ENCODE measurements at regions not wholly inside any gene's neighbourhood (a gene's known extent, or its start where the extent isn't known, plus 50 kb on each side); places are given as distances from the start of the nearest gene placed in this dataset.

GRCh38 chr1:23613191-23614031 is 54.1 kb upstream of the ID3 start:
- Histone ChIP-seq H3K9me3 (ENCODE audit: insufficient read depth, low read depth, low read length) (no peaks in the 10 kb centered on the region), H3K27ac (ENCODE audit: low read length) (no peak overlapping the region), H3K4me1 (ENCODE audit: insufficient read depth, low read length) (peaks cover 3% of the 10 kb centered on the region; the same call in 1 of the 2 replicates), H3K36me3 (ENCODE audit: insufficient read depth, low read depth, low read length) (no peaks in the 10 kb centered on the region), H3K9ac (ENCODE audit: low read depth, low read length) (no peak overlapping the region), H3K27me3 (ENCODE audit: insufficient read depth, low read length) (peaks cover 3% of the 10 kb centered on the region), H3K4me3 (ENCODE audit: low read length) (no peak overlapping the region)

DNA sequence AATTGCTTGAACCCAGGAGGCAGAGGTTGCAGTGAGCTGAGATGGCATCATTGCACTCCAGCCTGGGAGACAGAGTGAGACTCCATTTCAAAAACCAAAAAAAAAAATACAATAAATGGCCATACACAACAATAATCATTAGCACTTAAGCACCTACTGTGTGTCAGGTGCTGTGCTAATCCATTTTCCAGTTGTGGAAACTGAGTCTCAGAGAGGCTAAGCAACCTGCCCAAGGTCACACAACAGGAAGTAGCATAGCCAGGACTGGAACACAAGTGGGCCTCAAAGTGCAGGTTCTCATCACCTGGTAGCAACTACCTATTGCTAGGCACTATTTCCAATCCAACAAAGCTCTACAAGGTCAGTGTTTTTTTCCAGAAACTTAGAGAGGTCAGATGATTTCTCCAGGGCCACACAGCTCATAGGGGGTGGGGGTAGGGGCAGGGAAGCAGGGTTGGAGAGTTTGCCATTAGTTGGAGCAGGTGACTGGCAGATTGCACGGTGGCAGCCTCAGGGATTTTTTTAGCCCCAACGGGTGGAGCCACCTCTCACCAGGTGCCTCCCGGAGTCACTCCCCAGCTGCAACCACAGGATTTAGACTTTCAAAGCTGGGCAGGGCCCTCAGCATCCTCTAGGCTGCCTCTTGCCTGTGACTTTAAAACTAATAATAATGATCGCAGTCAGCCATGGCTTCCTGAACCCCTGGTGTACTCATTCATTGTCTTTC is 52.5 kb upstream of the ID3 start:
- Histone ChIP-seq H3K4me3 (ENCODE audit: low read length) (no peak overlapping the region), H3K4me1 (ENCODE audit: insufficient read depth, low read length) (peaks cover 3% of the 10 kb centered on the region; the same call in 1 of the 2 replicates), H3K9ac (ENCODE audit: low read depth, low read length) (no peak overlapping the region), H3K9me3 (ENCODE audit: insufficient read depth, low read depth, low read length) (no peaks in the 10 kb centered on the region), H3K27me3 (ENCODE audit: insufficient read depth, low read length) (no peaks in the 10 kb centered on the region; the same call in 1 of the 2 replicates), H3K27ac (ENCODE audit: low read length) (no peak overlapping the region), H3K36me3 (ENCODE audit: insufficient read depth, low read depth, low read length) (no peaks in the 10 kb centered on the region)

- no peaks in the 10 kb centered on the region for H3K9me3 ChIP-seq (ENCODE audit: insufficient read depth, low read depth, low read length)
- H3K9ac ChIP-seq (ENCODE audit: low read depth, low read length), result no peak overlapping the region
Observed at GRCh38 chr1:23610677-23611076, 51.4 kb upstream of the ID3 start.

DNA sequence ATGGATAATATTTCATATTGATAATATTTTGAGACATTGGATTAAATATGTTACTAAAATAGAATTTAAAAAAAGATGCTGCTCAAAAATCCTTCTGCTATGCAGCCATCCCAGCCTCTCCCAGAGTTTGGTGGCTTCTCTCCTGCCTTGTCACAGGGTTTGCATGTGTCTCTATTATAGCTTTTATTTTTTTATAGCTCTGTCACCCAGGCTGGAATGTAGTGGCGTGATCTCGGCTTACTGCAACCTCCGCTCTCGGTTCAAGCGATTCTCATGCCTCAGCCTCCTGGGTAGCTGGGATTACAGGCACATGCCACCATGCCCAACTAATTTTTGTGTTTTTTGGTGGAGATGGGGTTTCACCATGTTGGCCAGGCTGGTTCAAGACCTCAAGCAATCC is 50.7 kb upstream of the ID3 start:
- H3K27ac ChIP-seq (ENCODE audit: low read length), result no peak overlapping the region
- H3K4me3 ChIP-seq (ENCODE audit: low read length), result no peak overlapping the region
- no peak overlapping the region for H3K9ac ChIP-seq (ENCODE audit: low read depth, low read length)
- H3K36me3 ChIP-seq (ENCODE audit: insufficient read depth, low read depth, low read length), result no peaks in the 10 kb centered on the region
- no peaks in the 10 kb centered on the region for H3K9me3 ChIP-seq (ENCODE audit: insufficient read depth, low read depth, low read length)
- H3K4me1 ChIP-seq (ENCODE audit: insufficient read depth, low read length), result peaks cover 3% of the 10 kb centered on the region; the same call in 1 of the 2 replicates
- H3K27me3 ChIP-seq (ENCODE audit: insufficient read depth, low read length), result no peaks in the 10 kb centered on the region; the same call in 1 of the 2 replicates

More at GRCh38 chr1:23610677-23611076, 51.4 kb upstream of the ID3 start:
- no peaks in the 10 kb centered on the region for H3K36me3 ChIP-seq (ENCODE audit: insufficient read depth, low read depth, low read length)
- no peaks in the 10 kb centered on the region; the same call in 1 of the 2 replicates for H3K27me3 ChIP-seq (ENCODE audit: insufficient read depth, low read length)
- H3K27ac ChIP-seq (ENCODE audit: low read length), result no peak overlapping the region
- peaks cover 3% of the 10 kb centered on the region; the same call in 1 of the 2 replicates for H3K4me1 ChIP-seq (ENCODE audit: insufficient read depth, low read length)
- H3K4me3 ChIP-seq (ENCODE audit: low read length), result no peak overlapping the region

Data from iPS-20b (cell line).